Gastroesophageal sphincter (tissue), 3 donors: ENCODE measurements at regions not wholly inside any gene's neighbourhood (a gene's known extent, or its start where the extent isn't known, plus 50 kb on each side); places are given as distances from the start of the nearest gene placed in this dataset.

Experiments
- CTCF ChIP-seq, 4 experiments: fragments of 200-600 bp in 2 of 4; fragments of 450-650 bp in 2 of 4; sonication (generic) in 1 of 4; IDR thresholded peaks; one replicate each; pipeline ENCODE4 v1.5.1; 2017 to 2019; ENCODE audit warnings: antibody characterized with exemption in 4 of 4, mild to moderate bottlenecking in 2 of 4, moderate library complexity in 2 of 4
- EP300 ChIP-seq: sonication (generic); formaldehyde crosslinking; IDR thresholded peaks from one replicate; pipeline ENCODE4 v1.6.1; 2017; ENCODE audit warnings: antibody characterized with exemption, mild to moderate bottlenecking
- POLR2A ChIP-seq, 2 donors: fragments of 450-650 bp; IDR thresholded peaks; one replicate each; pipeline ENCODE4 v1.6.1; 2017; ENCODE audit warnings: antibody characterized with exemption in 2 of 2, mild to moderate bottlenecking in 2 of 2, moderate library complexity in 1 of 2
- POLR2AphosphoS5 ChIP-seq: sonication (generic); formaldehyde crosslinking; IDR thresholded peaks from one replicate; pipeline ENCODE4 v1.6.1; 2017; ENCODE audit warnings: antibody characterized with exemption

GRCh38 chr12:93974252-93974651 lies 174.1 kb upstream of the PLXNC1 start:
- no peak for TF ChIP-seq CTCF (IDR thresholded peaks at IDR 0.05)
- no peak for TF ChIP-seq POLR2AphosphoS5
- no peak for TF ChIP-seq POLR2A (IDR thresholded peaks at IDR 0.05)
- no peak for TF ChIP-seq EP300
